ENCODE measurements at regions not wholly inside any gene's neighbourhood (a gene's known extent, or its start where the extent isn't known, plus 50 kb on each side); places are given as distances from the start of the nearest gene placed in this dataset.

DNA sequence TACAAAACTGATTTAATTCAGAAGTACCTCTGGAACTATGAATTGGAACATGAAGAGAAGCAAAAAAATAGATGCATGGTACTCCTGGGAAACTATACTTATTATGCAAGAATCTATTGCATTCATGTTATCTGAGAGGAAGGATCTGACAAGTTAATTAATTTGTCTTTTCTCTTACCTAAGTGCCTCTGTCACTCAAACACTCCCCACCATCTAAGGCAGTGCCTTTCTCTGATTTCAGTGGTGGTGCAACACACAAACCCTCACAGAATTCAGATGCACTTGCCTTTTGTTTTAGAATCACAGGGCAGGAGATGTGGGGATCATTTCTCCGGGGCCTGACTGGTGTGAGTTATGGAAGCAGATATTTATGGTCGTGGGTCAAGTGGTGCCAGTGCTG is 52.5 kb upstream of the C9orf72 start:
- DNase-seq = no peak

DNA sequence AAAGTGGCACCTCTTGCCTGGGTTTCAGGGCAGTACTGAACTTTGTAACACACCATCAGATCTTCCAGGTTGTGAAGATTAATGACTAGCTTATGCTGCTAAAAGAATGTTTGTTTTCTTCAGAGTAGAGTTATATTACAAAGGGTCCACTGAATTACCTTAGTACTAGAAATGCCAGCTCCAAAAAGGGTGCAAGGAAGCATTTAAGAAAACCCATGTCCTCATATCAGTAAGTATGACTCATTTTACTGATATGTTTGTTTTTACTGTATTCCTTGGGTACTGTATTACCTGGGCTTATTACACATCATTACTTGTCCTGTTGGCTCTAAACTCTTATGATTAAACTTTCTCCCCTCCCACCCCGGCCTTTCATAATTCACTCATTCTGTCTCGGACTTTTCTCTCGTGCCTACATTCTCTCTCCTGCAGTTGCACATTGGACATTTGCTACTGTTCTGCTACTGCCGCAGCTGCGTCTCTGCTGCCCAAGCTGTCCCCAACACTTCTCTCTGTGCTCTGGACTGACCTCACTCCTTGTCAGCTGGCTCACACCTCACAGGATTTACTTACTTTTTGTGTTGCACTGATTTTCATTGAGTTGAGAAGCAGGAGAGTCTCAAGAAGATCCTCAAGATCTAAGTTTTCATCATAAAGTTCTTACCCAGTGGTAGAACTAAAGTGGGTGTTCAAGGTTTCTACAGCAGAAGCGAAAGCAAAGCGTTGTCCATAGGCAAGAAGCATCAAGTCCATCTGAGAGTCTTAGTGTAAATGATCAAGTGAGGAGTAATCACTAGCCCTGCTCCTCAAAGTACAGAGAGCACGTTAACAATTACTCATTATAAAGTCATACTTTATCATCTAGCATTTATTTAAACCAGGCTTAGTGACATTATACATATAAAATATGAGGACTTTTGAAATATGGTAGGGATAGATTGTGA is 53.2 kb upstream of the C9orf72 start:
- DNase-seq = no peak

DNA sequence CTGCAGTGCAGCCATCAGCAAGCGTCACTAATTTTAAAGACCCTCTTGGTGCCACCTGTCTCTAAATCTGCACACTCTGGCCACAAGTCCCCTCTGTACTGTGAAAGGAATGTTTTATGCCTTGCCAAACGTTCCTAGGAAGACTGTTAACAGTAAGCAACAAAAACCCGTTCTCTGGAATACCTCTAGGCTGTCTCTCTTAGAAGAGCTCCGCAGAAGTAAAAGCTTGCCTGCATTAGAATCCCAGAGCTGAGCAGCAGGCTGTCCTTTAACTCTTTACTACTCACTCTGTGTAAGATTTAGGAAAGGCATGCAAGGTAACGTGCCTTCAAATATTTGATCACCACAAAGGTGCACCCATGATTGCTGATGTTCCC is 53.9 kb upstream of the C9orf72 start:
- no peak for DNase-seq

DNA sequence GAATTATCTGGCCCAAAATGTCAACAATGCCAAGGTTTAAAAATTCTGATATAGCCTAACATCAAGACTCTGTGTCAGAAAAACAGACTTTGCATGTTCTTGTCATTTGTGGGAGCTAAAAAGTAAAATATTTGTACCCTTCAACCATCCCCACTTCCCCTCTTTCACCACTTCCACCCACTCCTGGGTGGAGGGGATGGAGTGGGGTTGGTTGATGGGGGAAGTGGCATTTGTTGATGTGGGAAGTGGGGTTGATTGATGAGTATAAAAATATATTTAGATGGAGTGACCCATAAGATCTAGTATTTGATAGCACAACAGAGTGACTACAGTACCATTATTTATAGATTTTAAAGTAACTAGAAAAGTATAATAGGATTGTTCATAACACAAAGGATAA is 55.0 kb upstream of the C9orf72 start:
- no peak for DNase-seq

DNA sequence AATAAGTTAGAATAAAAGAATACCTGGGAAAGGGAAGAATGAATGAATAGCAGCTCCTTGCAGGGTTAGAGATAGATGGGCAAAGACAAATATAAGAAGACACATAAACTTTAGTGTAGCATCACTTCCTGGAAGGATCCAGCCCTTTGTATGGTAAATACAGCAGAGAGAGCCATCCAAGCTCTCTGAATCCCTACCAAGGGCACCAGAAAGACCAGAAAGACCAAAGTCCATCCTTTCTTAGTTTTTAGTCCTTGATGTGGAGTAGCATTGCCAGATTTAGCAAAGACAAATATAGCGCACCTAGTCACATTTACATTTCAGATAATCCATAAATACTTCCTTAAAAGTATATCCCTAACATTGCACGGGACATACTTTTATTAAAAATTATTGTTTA is 56.1 kb upstream of the C9orf72 start:
- DNase-seq = no peak

DNA sequence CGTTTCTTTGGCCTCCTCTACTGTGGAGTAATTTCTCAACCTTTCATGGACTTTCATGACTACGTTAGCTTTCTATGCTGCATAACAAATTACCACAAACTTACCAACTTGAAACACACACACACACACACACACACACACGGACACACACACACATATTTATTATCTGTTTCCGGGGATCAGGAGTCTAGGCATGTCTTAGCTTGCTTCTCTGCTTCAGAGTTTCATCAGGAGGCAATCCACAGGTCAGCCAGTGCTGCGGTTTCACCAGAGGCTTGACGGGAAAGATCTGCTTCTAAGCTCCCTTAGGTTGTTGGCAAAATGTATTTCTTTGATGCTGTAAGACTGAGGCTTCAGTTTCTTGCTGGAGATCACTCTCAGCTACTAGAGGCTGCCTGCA is 59.0 kb upstream of the C9orf72 start:
- no peak for DNase-seq

DNA sequence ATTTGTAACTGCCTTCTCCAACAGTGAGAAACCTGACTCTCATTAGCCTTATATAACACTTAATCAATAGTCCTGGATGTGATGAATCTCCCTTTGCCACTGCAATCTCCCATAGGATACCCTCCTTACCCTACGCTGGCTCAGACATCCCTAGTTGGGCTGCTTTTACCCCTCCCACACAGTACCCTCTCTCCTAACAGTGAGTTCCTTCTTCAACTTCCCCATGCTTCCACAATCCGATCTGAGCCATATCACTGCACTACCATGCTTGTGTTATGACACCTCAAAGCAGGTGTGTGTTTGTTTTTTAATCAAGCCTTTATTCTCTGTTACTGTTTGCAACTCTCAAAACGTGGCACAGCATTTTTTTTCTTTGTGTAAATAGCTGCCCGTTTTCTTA is 60.5 kb upstream of the C9orf72 start:
- DNase-seq = no peak

DNA sequence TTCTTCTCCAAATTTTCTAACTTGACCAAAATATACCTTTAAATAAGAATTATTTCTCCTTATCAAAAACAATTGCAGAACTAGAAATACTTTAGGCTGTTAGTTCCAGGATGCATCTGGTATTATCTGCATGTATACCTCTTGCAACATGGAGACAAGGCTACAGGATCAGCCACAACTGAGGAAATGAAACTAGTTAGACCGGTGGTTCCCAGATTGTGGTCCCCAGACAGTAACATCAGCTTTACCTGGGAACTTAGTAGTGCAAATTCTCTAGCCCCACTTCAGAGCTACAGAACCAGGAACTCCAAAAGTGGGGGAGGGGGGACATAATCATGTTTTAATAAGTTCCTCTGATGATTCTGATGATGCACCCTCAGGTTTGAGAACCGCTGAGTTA is 61.6 kb upstream of the C9orf72 start:
- DNase-seq = no peak

DNA sequence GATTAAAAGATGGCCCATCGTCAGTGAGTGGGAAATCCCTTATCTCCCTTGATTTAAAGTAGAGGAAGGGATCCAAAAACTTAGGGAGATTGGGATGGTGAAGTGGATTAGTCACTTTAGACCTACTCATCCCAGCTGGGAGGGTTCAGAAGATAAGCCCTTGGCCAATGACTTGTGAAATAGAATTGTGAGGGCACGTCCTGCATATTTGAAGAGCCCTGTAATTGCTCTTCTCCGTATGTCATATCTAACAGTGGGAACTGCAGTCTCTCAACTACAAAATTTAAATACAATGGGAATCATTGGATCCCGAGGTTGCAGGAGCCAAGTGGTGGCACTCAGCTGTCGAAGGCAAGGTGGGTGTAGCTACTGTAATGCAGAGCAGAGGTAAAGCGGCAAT is 65.4 kb upstream of the C9orf72 start:
- no peak for DNase-seq

DNA sequence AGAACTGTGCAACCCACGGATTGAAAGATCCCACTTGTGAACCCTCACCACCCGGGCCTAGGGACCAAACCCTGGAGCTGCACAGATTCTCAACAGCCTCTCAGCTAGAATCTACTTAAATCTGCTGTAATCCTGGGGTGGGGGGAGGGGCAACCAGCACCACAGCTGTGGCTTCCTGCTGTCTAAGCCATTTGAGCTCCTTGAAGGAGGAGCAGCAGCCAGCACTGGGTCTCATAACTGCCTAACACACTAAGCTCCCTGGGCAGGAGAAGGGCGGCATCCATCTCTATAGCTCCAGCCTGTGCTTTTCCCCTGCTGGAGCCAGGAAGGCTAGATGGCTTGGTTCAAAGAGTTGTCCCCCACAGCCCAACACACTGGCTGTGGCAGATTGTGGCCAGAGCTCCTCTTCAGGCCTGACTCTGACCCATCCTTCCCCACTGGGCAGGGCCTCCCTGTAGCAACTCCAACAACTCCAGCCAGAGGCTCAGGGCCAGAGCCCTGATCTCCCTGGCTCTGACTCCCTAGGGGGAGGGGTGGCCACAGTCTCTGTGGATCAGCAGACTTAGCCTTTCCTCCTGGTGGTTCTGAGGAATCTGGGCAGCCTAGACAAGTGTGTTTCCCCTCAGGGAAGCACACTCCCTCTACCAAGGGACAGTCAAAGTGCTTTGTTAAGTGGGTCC is 72.0 kb upstream of the C9orf72 start:
- DNase-seq = no peak

DNA sequence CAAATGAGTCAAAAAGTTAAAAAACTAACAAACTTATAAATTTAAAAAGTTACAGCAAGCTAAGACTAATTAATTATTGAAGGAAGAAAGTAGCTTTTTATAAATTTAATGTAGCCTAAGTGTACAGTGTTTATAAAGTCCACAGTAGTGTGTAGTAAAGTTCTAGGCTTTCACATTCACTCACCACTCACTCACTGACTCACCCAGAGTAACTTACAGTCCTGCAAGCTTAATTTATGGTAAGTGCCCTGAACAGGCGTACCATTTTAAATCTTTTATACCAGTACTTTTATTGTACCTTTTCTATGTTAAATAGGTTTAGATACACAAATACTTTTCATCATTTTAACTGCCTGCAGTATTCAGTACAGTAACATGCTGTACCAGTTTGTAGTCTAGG is 80.0 kb upstream of the C9orf72 start:
- no peak for DNase-seq

DNA sequence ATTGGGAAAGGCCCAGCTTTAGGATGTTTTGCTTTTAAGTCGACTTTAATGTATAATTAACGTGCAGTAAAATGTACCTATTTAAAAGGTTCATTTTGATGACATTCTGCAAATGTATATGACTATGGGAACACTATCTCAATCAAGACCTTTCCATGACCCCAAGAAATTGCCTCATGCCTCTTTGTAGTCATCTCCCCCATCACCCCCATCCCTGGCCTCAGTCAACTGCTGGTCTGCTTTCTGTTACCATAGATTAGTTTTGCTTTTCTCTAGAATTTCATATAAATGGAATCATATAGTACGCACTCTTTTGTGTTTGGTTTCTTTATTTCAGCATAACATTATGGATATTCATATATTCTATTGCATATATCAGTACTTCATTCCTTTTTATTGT is 80.7 kb upstream of the C9orf72 start:
- DNase-seq = no peak

DNA sequence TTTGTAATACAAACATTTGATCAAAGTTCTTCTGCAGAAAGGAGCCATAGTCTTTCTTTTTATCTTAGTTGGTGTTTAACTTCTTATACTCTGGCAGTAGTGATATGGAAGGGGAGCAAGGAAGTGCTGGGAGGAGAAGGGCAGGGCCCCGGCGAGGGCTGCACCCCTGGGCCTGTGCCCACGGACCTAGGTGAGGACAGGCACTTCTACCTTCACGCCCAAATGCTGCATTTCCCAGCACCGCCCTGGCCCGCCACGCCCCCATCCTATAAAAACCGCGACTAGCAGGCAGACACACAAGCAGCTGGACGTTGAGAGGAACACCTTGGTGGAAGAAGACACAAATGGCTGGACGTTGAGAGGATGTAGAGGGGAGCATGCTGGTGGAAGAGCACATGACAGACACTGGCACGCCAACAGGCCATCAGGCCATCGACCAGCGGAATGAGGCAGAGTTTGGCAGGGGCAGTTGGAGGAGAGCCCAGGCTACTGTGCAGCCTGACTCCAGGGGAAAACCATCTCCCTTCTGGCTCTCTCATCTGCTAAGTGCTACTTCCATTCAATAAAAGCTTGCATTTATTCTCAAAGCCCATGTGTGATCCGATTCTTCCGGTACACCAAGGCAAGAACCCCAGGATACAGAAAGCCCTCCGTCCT is 81.5 kb upstream of the C9orf72 start:
- DNase-seq = no peak

DNA sequence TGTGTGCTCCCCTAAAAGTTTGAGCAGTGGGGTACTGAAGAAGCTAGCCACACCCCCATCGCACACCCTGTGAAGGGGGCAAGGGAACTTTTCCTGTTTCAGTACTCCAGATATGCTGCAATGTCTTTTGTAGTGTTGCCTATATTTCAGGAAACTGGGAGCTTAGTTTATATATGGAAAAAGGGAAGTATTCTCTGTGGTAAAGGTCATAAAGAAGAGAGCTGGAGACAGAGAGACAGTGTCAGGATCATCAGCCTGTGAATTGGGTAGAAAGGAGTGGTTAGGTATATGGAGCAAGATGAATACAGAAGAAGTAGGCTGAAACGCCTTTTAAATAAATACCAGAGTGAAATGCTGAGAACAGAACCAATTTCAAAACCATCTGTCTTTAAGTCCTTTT is 82.2 kb upstream of the C9orf72 start:
- DNase-seq = no peak

DNA sequence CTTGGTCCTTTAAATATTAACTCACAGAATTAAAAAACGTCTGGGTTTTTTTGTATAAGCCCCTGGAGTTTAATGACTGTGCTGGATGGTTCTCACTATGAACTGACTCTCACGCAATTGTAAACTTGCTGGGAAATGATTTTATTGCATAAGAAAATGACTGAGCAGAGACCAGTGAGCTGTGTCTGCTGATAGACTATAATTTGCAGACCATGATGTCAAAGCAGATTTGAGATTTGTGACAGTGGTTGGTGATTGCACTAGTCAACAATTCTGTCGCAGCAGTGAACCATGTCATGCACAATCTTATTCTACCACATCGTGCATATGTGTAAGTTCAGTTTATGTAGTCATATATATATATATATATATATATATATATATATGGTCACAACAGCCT is 85.7 kb upstream of the C9orf72 start:
- DNase-seq = no peak

DNA sequence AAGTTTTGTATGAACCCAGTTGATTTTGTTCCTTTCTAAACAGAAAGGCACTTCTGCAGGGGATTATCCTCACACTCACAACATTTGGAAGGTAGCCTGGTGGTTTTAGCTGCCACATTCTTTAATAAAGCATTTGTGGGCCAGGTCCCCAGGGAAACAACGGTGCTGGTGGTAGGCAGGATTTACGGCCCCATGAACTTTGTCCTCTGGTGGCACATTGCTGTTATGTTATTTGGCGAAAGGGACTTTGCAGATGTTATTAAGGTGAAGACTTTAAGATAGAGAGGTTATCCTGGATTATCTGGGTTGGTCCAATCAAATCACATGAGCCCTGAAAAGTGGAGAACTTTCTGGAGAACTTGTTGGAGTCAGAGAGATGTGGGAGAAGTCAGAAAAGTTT is 86.3 kb upstream of the C9orf72 start:
- DNase-seq = no peak

DNA sequence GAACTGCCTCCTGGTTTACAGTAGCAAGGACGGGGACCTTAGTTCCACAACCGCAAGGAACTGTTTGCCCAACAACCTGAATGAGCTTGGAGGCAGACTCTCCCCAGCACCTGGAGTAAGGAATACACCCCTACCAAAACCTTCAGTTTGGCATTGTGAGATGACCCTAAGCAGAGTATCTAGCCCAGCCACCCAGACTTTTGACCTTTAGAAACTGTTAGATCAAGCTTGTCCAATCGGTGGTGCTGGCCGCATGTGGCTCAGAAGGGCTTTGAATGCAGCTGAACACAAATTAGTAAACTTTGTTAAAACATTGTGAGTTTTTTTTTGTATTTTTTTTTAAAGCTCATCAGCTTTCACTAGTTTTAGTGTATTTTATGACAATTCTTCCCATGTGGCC is 86.9 kb upstream of the C9orf72 start:
- DNase-seq = no peak

DNA sequence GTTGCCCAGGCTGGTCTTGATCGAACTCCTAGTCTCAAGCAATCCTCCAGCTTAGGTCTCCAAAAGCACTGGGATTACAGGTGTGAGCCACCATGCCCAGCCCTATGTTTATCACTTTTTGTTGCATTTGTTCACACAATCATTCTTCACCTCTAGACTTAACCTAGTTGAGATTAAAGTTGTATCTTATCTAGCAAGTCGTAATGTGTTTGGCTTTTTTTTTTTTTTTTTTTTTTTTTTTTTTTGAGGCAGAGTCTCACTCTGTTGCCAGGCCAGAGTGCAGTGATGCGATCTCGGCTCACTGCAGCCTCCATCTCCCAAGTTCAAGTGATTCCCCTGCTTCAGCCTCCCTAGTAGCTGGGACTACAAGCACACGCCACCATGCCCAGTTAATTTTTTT is 90.2 kb upstream of the C9orf72 start:
- no peak for DNase-seq

DNA sequence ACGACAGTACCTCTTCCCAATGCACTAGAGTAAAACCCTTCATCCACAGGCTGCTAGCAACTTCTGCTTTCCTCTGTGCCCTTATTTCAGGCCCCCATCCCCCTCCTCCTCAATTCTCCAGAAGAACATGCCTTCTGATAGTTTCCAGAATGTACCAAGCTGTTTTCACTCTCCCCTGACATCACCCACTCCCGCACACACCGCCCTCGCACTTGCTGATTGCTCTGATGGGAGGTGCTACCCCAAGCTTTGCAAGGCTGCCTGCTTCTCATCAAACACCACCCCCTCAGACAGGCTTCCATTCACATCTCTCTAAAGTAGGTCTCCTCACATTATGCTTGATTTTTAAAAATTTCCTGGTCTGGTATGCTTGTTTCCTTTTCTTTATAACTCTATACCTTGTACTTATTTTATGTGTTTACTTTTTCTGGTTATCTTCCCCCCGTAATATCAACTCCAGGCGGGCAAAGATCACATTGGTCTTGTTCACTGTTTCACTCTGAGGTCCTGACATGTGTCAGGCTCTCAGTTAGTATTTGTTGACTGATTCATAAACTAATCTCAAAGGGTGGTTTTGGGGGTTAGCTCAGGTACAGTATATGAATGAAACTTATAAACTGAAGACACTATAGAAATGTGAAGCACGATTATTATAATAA is 91.0 kb upstream of the C9orf72 start:
- no peak for DNase-seq

DNA sequence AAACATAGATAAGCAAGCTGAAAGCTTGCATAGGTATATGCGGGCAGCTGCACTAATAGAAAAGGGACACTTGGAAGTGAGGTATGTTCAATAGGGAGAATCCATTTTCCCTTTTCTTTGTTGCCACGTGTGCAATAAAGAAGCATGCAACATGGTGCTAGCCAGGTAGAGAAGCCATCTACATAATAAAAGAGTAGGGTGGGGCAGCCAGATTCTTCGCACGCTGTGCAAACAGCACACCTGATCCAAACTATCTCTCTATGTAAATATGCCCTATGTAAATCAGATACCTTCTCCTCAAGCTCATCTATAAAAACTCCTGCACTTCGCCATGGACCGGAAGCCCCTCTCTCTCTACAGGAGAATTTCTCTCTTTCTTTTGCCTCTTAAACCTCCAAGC is 91.9 kb upstream of the C9orf72 start:
- no peak for DNase-seq

DNA sequence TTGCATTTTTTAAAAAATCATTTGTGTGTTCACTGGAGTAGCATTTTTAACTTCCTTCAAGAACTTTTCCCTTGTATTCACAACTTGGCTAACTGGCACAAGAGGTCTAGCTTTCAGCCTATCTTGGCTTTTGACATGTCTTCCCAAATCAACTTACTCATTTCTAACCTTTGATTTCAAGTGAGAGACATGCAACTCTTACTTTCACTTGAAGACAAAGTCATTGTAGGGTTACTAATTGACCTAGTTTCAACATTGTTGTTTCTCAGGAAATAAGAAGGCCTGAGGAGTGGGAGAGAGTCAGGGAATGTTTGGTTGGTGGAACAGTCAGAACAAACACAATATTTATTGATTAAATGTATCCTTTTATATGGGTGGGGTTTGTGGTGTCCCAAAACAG is 95.0 kb upstream of the C9orf72 start:
- no peak for DNase-seq

DNA sequence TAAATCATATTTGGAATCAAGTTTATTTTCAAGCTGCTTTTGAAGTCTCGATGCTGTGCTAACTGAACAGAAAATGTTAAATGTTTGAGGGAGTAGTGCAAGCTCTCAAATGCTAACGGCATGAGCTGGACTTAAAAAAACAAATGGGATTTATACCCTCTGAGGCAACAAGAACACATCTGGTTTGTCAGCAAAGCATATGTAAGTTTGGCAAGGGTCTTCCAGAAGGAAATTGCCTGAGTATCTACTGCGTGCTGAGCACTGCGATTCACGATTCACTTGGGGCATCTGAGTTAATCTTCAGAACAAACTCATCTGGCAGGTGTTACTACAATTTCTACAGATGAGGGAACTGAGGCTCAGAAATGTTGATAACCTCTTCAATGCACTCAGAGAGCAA is 98.4 kb upstream of the C9orf72 start:
- DNase-seq = no peak

DNA sequence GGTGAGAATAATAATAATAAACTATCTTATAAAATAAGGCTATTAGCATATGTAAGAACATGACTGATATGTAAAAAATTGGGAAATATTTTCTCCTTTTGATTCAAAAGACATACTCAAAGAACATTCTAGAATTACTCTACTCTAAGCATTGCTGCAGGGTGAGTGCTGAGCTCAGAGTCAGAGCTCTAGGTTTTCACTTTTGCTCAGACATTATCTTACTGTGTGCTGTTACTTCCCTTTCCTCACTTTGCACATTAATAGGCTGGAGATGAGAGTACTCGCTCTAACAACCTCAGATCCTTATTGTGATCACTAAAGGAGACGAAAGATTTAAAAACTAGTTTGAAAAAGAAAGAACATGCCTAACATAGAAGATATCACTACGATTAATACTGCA is 99.4 kb upstream of the C9orf72 start:
- no peak for DNase-seq

DNA sequence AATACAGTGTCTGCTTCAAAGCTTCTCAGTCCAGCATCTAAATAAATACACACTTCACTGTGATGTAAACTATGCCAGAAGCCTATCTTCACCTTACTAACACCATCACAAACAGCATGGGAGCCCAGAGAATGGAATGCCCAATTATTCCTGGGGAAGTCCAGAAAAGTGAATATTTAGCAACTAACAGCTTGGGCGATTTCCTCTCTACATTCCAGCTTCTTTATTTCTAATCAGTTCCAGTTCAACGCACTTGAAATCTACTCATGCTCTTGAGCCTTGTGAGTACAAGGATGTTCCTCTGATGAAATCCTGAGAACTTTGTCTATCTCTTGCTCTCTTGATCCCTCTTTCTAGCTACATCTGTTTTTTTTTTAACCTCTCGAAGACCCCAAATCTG is 100.4 kb upstream of the C9orf72 start:
- DNase-seq = no peak
